SJCRH30 (cell line): ENCODE measurements at regions not wholly inside any gene's neighbourhood (a gene's known extent, or its start where the extent isn't known, plus 50 kb on each side); places are given as distances from the start of the nearest gene placed in this dataset.

Source experiments
- DNase-seq, 2 experiments: peaks; one replicate each; pipeline ENCODE4 v3.0.0-alpha.2; 2015 to 2020
- H3K27ac ChIP-seq: fragments of 250-450 bp; sonication (Bioruptor Pico); 2 replicates; pipeline ENCODE4 v1.5.1; 2020; ENCODE audit warnings: mild to moderate bottlenecking, moderate library complexity
- H3K27me3 ChIP-seq: fragments of 250-450 bp; sonication (Bioruptor Pico); 2 replicates; pipeline ENCODE4 v1.5.1; 2020; ENCODE audit warnings: mild to moderate bottlenecking, moderate library complexity
- H3K36me3 ChIP-seq: fragments of 250-450 bp; sonication (Bioruptor Pico); 2 replicates; pipeline ENCODE4 v1.5.1; 2020; ENCODE audit warnings: mild to moderate bottlenecking, moderate library complexity
- H3K4me1 ChIP-seq: fragments of 250-450 bp; sonication (Bioruptor Pico); 2 replicates; pipeline ENCODE4 v1.5.1; 2020; ENCODE audit warnings: mild to moderate bottlenecking, moderate library complexity
- H3K4me3 ChIP-seq: fragments of 250-450 bp; sonication (Bioruptor Pico); 2 replicates; pipeline ENCODE4 v1.5.1; 2020; ENCODE audit warnings: mild to moderate bottlenecking, moderate library complexity
- H3K9me3 ChIP-seq: fragments of 250-450 bp; sonication (Bioruptor Pico); replicated peaks from 2 replicates; pipeline ENCODE4 v1.5.1; 2020; ENCODE audit warnings: mild to moderate bottlenecking, moderate library complexity

DNA sequence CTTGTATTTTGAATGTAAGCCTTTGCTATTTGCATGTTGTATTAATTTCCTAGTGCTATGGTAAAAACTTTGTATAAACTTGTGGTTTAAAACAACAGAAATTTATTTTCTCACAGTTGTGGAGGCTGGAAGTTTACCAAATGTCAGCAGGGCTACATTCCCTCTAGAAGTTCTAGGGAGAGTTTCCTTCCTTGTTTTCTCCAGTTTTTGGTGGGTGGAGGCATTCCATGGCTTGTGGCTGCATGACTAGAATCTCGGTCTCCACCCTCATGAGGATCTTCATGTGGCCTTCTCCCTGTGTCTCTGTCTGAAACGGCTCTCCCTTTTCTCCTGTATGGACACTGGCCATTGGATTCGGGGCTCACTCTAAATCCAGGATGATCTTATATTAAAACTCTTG is 482.2 kb upstream of the GOT2 start:
- Histone ChIP-seq H3K4me3 (no peak overlapping the region), H3K4me1 (peaks cover 32% of the 10 kb centered on the region), H3K36me3 (no peaks in the 10 kb centered on the region), H3K9me3 (no peaks in the 10 kb centered on the region), H3K27ac (no peak overlapping the region), H3K27me3 (no peaks in the 10 kb centered on the region)
- no peak for DNase-seq

GRCh38 chr16:59214455-59214854 is 480.3 kb upstream of the GOT2 start:
- Histone ChIP-seq H3K4me1 (peaks cover 47% of the 10 kb centered on the region), H3K36me3 (no peaks in the 10 kb centered on the region), H3K9me3 (no peaks in the 10 kb centered on the region), H3K27ac (no peak overlapping the region), H3K4me3 (no peak overlapping the region), H3K27me3 (no peaks in the 10 kb centered on the region)
- DNase-seq = no peak

DNA sequence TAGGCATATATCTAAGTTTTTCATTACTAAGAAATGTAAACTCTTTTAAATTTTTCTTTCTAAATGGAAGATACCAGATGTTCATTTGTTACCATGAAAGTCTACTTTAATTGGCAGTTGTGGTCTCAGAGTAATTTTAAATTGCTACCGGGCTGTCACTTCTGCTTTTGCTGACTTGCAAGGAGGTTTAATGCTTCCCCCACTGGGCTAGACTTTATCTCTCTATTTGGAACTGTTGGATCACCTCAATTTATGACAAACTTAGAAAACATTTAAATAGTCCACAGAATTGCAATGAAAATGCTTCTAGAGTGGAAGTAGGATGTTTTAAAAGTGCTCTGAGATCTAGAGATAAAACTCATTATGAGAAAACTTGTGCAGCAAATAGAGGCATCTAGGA is 479.8 kb upstream of the GOT2 start:
- Histone ChIP-seq H3K27me3 (no peaks in the 10 kb centered on the region), H3K4me1 (peaks cover 47% of the 10 kb centered on the region), H3K36me3 (no peaks in the 10 kb centered on the region), H3K9me3 (no peaks in the 10 kb centered on the region), H3K4me3 (no peak overlapping the region), H3K27ac (no peak overlapping the region)
- DNase-seq = no peak

DNA sequence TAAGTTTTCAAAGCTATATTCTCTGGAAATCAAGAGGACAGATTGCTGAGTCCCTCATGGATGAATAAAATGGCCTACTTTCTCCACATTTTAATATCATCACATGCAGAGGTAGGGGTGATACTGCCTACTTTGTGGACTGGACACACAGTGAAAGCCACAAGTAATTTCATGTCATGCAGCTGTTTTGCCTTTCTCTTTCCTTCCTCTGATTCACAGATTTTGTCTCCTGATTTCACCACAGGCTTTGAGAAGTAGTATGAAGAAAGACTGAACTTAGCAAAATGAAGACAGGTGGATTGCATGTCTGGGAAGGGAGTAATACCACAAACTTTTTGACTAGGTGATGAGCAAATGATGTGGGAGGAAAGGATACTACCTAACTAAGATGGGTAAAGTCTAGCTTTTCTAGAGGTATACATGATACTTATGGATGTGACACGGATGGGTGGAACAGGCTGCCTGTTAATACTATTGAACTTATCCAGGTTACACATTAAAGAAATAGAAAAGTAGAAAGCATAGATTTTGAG is 478.4 kb upstream of the GOT2 start:
- Histone ChIP-seq H3K27ac (peak overlapping the region; percentile 88), H3K36me3 (no peaks in the 10 kb centered on the region), H3K27me3 (no peaks in the 10 kb centered on the region), H3K9me3 (no peaks in the 10 kb centered on the region), H3K4me1 (peaks cover 47% of the 10 kb centered on the region), H3K4me3 (no peak overlapping the region)
- peak; percentile 40 to 78 for DNase-seq

DNA sequence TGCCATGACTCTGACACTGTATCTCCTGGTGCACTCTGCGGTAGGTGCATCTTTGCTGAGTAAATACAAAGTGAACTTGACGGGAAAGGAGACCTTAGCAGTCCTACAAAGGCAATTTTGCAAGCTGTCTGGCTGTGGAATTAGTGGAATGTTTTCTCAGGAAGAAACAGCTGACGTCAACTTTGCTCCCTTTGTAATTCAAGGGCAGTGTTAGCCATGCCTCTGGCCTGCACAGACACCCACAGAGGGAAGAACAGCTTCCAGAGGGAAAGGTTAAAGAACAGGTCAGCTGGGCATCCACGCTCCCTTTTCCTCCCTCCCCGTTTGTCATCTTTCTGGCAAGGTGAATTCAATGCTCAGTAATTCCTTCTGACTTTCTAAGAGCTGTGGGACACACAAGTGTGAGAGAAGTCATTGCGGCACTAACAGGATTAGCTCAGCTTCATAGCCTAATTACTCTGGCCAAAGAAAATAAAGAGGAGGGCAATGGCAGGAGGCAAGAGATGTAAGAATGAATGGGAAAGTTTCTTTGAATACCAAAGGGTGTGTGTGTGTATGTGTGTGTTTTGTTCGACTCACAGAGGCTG is 476.9 kb upstream of the GOT2 start:
- no peaks in the 10 kb centered on the region for H3K27me3 ChIP-seq
- DNase-seq = peak; percentile 91 to 96
- H3K9me3 ChIP-seq = no peaks in the 10 kb centered on the region
- no peaks in the 10 kb centered on the region for H3K36me3 ChIP-seq
- H3K27ac ChIP-seq = peak overlapping the region; percentile 88
- peak overlapping the region; percentile 34 for H3K4me3 ChIP-seq
- H3K4me1 ChIP-seq = peaks cover 47% of the 10 kb centered on the region

GRCh38 chr16:59205403-59205802 is 471.3 kb upstream of the GOT2 start:
- no peaks in the 10 kb centered on the region for H3K9me3 ChIP-seq
- no peaks in the 10 kb centered on the region for H3K36me3 ChIP-seq
- peaks cover 8% of the 10 kb centered on the region for H3K4me1 ChIP-seq
- no peak for DNase-seq
- H3K27ac ChIP-seq = no peak overlapping the region
- H3K27me3 ChIP-seq = no peaks in the 10 kb centered on the region
- H3K4me3 ChIP-seq = no peak overlapping the region

GRCh38 chr16:59204589-59204988 is 470.5 kb upstream of the GOT2 start:
- H3K36me3 ChIP-seq = no peaks in the 10 kb centered on the region
- H3K9me3 ChIP-seq = no peaks in the 10 kb centered on the region
- no peaks in the 10 kb centered on the region for H3K27me3 ChIP-seq
- no peak for DNase-seq
- no peaks in the 10 kb centered on the region; the same call in 1 of the 2 replicates for H3K4me1 ChIP-seq
- no peak overlapping the region for H3K4me3 ChIP-seq
- H3K27ac ChIP-seq = no peak overlapping the region

- Histone ChIP-seq H3K27me3 (no peaks in the 10 kb centered on the region), H3K27ac (no peak overlapping the region), H3K4me3 (no peak overlapping the region), H3K4me1 (no peaks in the 10 kb centered on the region), H3K36me3 (no peaks in the 10 kb centered on the region), H3K9me3 (no peaks in the 10 kb centered on the region)
- DNase-seq = no peak
These were observed 468.2 kb upstream of the GOT2 start for GRCh38 chr16:59202233-59202862.

- H3K4me1 ChIP-seq = no peaks in the 10 kb centered on the region
- no peak overlapping the region for H3K4me3 ChIP-seq
- no peaks in the 10 kb centered on the region for H3K36me3 ChIP-seq
- no peak for DNase-seq
- H3K27me3 ChIP-seq = no peaks in the 10 kb centered on the region
- no peaks in the 10 kb centered on the region for H3K9me3 ChIP-seq
- H3K27ac ChIP-seq = no peak overlapping the region
These were observed 467.7 kb upstream of the GOT2 start for GRCh38 chr16:59201821-59202220.

- no peaks in the 10 kb centered on the region for H3K9me3 ChIP-seq
- H3K4me1 ChIP-seq = no peaks in the 10 kb centered on the region
- no peak overlapping the region for H3K27ac ChIP-seq
- H3K4me3 ChIP-seq = no peak overlapping the region
- no peaks in the 10 kb centered on the region for H3K27me3 ChIP-seq
- no peaks in the 10 kb centered on the region for H3K36me3 ChIP-seq
- DNase-seq = no peak
These were observed 467.0 kb upstream of the GOT2 start for GRCh38 chr16:59201160-59201559.

GRCh38 chr16:59198487-59198886 is 464.4 kb upstream of the GOT2 start:
- Histone ChIP-seq H3K27ac (no peak overlapping the region), H3K27me3 (no peaks in the 10 kb centered on the region), H3K36me3 (no peaks in the 10 kb centered on the region), H3K9me3 (no peaks in the 10 kb centered on the region), H3K4me3 (no peak overlapping the region), H3K4me1 (no peaks in the 10 kb centered on the region)
- no peak for DNase-seq

DNA sequence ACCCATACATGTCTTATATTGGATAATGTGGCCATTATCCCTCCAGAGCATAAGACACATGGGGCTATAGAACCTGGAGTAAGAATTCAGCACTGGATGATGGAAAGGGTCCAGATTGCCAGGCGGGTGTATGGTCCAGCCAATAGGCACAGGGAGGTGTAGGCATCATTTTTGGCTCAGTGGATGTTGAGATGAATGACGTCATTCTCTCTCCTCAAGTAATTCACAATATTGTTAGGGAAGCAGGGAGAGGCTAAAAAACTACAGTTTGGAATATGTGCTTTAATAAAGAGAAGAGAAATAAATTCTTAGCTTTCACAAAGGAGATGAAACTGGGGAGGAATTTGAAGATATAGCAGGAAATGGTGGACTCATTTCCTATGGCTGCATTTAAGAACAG is 461.1 kb upstream of the GOT2 start:
- Histone ChIP-seq H3K27ac (no peak overlapping the region), H3K9me3 (no peaks in the 10 kb centered on the region), H3K4me1 (no peaks in the 10 kb centered on the region), H3K36me3 (no peaks in the 10 kb centered on the region), H3K4me3 (no peak overlapping the region), H3K27me3 (no peaks in the 10 kb centered on the region)
- DNase-seq = no peak

GRCh38 chr16:59193637-59194036 is 459.5 kb upstream of the GOT2 start:
- Histone ChIP-seq H3K9me3 (no peaks in the 10 kb centered on the region), H3K27me3 (no peaks in the 10 kb centered on the region), H3K4me3 (no peak overlapping the region), H3K27ac (no peak overlapping the region), H3K4me1 (no peaks in the 10 kb centered on the region), H3K36me3 (no peaks in the 10 kb centered on the region)
- DNase-seq = no peak

GRCh38 chr16:59192551-59193199 is 458.6 kb upstream of the GOT2 start:
- Histone ChIP-seq H3K4me1 (no peaks in the 10 kb centered on the region; the same call in 1 of the 2 replicates), H3K4me3 (no peak overlapping the region), H3K36me3 (no peaks in the 10 kb centered on the region), H3K9me3 (no peaks in the 10 kb centered on the region), H3K27ac (no peak overlapping the region), H3K27me3 (no peaks in the 10 kb centered on the region)
- DNase-seq = peak; percentile 66 to 78

DNA sequence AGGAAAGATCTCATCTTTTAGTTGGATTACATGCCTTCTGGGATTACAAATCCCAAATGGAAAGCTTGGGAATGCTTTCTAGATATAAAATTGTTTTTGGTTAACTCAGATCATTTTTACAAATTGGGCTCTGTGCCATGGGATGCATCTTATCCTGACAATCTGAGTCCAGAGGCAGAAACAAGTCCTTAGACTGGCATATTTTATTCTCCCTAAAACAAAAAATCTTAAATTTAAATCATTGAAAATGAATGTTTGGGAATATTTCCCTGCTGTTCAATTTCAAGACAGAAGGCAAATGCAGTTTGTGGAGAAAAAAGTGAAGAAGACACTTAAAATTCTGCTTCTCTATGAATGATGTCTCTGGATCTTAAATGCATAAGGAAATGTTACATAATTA is 456.6 kb upstream of the GOT2 start:
- no peak for DNase-seq
- Histone ChIP-seq H3K27ac (no peak overlapping the region), H3K4me3 (no peak overlapping the region), H3K36me3 (no peaks in the 10 kb centered on the region), H3K9me3 (no peaks in the 10 kb centered on the region), H3K4me1 (no peaks in the 10 kb centered on the region; the same call in 1 of the 2 replicates), H3K27me3 (no peaks in the 10 kb centered on the region)
